Astrocyte of the cerebellum (primary cell): ENCODE measurements at regions not wholly inside any gene's neighbourhood (a gene's known extent, or its start where the extent isn't known, plus 50 kb on each side); places are given as distances from the start of the nearest gene placed in this dataset.

ENCODE experiments used
- DNase-seq: peaks from one replicate; pipeline ENCODE4 v3.0.0-alpha.2; 2011; ENCODE audit warnings: low read depth
- H3K4me3 ChIP-seq: 2 replicates; pipeline ENCODE4 v1.5.1; 2011; ENCODE audit warnings: mild to moderate bottlenecking, low read depth, low read length, moderate library complexity
- in situ Hi-C: cut with HindIII; loops from 2 replicates; pipeline ENCODE4 v1.10.0; 2017; ENCODE audit warnings: low sequenced_read_pairs
- TF ChIP-seq, protein P1 (sequence below): IDR thresholded peaks from 2 replicates; pipeline ENCODE4 v1.5.1; 2012; ENCODE audit warnings: low read length, low read depth, moderate library complexity, mild to moderate bottlenecking; ENCODE audit errors: missing control alignments

DNA sequence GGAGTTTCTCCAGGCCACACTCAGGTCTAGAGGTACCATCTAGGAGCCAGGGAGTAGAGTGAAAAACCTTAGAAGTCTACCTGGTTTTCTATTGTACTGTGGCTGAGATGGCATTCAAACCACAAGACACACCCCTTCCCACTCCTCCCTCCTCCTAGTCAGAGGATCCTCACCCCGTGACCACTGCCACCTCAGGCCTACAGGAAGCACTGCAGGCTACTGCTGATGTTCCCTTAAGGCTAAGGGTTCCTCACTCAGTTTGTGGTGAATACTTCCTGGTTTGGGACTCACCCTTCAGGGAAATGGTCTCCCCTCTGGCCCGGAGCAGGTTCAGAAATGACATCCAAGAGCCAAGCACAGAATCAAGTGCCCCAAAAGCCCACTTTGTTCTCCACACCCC, 1293.9 kb downstream of the JRKL start:
- no peak overlapping the region for H3K4me3 ChIP-seq
- no peak for DNase-seq
- TF ChIP-seq, protein P1, sequence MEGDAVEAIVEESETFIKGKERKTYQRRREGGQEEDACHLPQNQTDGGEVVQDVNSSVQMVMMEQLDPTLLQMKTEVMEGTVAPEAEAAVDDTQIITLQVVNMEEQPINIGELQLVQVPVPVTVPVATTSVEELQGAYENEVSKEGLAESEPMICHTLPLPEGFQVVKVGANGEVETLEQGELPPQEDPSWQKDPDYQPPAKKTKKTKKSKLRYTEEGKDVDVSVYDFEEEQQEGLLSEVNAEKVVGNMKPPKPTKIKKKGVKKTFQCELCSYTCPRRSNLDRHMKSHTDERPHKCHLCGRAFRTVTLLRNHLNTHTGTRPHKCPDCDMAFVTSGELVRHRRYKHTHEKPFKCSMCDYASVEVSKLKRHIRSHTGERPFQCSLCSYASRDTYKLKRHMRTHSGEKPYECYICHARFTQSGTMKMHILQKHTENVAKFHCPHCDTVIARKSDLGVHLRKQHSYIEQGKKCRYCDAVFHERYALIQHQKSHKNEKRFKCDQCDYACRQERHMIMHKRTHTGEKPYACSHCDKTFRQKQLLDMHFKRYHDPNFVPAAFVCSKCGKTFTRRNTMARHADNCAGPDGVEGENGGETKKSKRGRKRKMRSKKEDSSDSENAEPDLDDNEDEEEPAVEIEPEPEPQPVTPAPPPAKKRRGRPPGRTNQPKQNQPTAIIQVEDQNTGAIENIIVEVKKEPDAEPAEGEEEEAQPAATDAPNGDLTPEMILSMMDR: no peak
- in situ Hi-C loops: no loop called here

DNA sequence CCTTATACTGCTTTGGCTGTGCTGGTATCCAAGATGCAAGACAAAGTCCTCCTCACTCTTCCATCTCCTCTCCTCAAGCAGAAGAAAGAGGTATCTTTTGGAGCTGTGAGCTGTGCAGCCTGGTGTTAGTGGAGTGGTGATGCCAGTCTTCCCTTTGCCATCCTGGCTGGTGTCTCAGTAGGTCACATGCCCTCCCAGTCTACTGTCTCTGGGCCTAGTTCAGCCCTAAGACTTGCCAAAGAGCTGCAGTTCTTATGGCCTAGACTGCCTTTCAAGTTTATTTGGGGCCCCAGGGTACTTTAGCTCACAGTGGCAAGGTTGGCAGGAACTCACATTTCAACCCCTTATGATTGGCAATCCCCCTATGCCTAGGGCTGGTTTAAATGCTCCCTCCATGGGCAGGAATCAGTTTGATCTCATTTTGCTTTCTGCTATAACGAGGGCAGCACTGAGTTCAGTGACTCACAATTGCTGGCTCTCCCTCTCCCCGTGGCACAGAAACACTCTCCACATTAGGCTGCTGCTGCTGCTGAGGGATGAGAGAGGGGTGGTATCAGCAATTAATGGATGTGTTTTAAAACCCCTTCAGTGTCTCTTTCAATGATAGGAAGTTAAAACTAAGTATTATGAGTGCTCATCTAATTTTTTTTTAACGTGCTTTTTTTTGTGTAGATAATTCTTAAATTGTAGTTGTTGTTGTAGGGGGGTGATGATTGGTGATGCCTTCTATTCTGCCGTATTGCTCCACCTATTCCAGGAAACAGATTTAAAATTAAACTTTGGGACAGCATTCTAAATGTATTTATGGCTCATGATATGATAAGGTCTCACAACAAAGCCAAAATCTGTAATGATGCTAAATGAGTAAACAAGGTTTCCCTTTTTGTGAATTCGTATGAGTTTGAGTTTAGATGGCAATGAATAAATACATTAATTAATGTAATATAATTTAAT, 1295.0 kb downstream of the JRKL start:
- H3K4me3 ChIP-seq: no peak overlapping the region
- DNase-seq: no peak
- in situ Hi-C loops: no loop called here
- TF ChIP-seq, protein P1: no peak

DNA sequence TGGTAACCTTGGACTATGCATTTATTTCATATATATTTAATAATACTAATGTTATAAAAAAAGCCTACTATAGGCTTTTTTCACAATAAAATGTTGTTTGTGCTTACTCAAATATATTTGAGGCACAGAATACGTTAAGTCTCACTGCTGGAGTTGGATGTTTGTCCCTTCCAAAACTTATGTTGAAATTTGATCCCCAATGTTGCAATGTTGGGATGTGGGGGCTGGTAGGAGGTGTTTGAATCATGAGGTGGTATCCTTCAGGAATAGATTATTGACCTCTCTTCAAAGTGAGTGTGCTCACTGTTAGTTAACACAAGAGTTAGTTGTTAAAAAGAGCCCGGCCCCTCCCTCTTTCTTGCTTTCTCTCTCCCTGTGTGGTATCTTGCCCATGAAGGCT, 1295.9 kb downstream of the JRKL start:
- no peak for DNase-seq
- TF ChIP-seq, protein P1: no peak
- in situ Hi-C loops: no loop called here
- no peak overlapping the region for H3K4me3 ChIP-seq

DNA sequence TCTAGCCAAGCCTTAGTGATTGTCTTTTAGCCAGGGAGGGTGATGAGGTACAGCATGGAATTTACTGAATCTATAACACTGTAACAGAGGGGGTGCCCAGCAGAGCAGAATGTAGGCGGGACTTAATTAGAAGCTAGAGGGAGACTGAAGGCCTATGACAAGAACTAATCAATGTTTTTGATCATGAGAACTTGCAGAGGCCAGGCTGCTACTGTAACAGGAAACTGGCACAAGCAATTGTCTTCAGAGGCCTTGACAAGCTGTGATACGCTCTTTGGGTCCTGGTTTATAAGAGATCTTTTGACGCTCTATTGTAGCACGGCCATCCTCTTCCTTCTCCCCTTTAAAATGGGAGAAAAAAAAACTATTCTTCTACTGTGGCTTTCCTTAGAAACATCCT, 1297.3 kb downstream of the JRKL start:
- TF ChIP-seq, protein P1: no peak
- no peak for DNase-seq
- H3K4me3 ChIP-seq: no peak overlapping the region
- in situ Hi-C loops: no loop called here

DNA sequence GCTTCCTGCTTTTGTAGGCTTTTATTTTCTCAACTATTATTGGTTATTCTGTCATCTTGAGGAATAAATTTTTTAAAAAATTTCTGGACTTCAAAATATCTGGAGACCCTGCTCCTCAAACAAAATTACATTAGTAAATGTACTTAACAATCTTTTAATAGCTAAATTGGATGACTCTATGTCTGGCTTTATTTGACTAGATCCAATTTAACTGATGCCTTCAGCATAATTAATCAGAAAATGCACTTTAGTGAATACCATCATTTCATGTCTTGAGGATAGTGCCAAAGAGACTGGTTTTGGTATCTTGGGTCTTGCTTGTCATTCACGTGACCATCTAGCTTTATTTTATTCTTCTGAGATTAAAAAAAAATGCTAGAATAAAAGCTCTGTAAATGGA, 1301.2 kb downstream of the JRKL start:
- TF ChIP-seq, protein P1: no peak
- in situ Hi-C loops: no loop called here
- DNase-seq: no peak
- H3K4me3 ChIP-seq: no peak overlapping the region

DNA sequence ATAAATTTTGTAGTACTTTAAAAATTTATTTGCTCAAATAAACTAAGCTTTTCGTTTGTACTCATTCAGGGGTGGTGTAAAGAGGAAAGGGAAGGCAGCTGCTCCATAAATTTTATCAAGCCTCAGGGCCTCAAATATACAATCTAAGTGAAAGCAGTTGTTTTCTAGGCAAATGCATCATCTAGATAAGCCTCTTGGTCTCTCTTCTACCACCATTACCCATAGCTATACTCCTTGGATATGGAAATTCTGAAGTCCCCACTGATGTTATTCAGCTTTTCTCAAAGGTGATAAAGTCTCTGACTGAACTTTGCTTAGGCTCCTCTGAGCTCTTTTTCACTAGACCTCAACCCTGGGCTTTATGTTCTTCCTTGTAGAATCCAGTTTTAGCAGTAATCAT, 1313.1 kb downstream of the JRKL start:
- in situ Hi-C loops: no loop called here
- no peak for DNase-seq

More for the DNA sequence above, 1313.1 kb downstream of the JRKL start:
- TF ChIP-seq, protein P1: no peak
- no peak overlapping the region for H3K4me3 ChIP-seq
